ENCODE measurements at regions not wholly inside any gene's neighbourhood (a gene's known extent, or its start where the extent isn't known, plus 50 kb on each side); places are given as distances from the start of the nearest gene placed in this dataset.

- no peaks in the 10 kb centered on the region for H3K36me3 ChIP-seq (ENCODE audit: control insufficient read depth in 2 of 2, insufficient read depth in 1 of 2, low read length in 2 of 2)
- no peak overlapping the region for H3K27ac ChIP-seq (ENCODE audit: extremely low read depth, low read depth, low read length)
- no peaks in the 10 kb centered on the region for H3K4me1 ChIP-seq (ENCODE audit: control insufficient read depth, insufficient read depth, low read length)
- ChIA-PET POLR2A (no interaction called here), CTCF (interaction anchor here (0.7 kb wide), 1 partner anchor 193 kb away, joined by 3 read pairs; no protein-coding TSS in a partner anchor)
- H3K9me3 ChIP-seq (ENCODE audit: control insufficient read depth, insufficient read depth, low read depth, low read length), result no peaks in the 10 kb centered on the region
- TF ChIP-seq ZNF362 (tag by site-specific recombination; IDR thresholded peaks at IDR 0.05), result no peak
- H3K4me3 ChIP-seq (ENCODE audit: low read depth, low read length), result no peak overlapping the region
Observed at GRCh38 chr9:107969727-107970126, 480.2 kb upstream of the KLF4 start.

GRCh38 chr9:107969141-107969540 lies 479.6 kb upstream of the KLF4 start:
- TF ChIP-seq PBX3 (CRISPR knock-in tag; IDR thresholded peaks at IDR 0.05), result no peak
- TF ChIP-seq ZNF660 (tag by site-specific recombination; IDR thresholded peaks at IDR 0.05), result no peak
- TF ChIP-seq ZNF394 (tag by site-specific recombination; IDR thresholded peaks at IDR 0.05; ENCODE audit: borderline replicate concordance), result no peak
- TF ChIP-seq TCF7L2 (IDR thresholded peaks at IDR 0.05; ENCODE audit: borderline replicate concordance, low read depth, low read length), result no peak
- TF ChIP-seq ZNF76 (tag by site-specific recombination; IDR thresholded peaks at IDR 0.05; ENCODE audit: borderline replicate concordance, low read depth), result no peak
- no peak for TF ChIP-seq ZNF621 (tag by site-specific recombination; IDR thresholded peaks at IDR 0.05)
- no peak for TF ChIP-seq ZBTB17 (tag by site-specific recombination; IDR thresholded peaks at IDR 0.05)
- no peak for TF ChIP-seq ZNF664 (tag by site-specific recombination; IDR thresholded peaks at IDR 0.05)
- TF ChIP-seq ELK4 (IDR thresholded peaks at IDR 0.05; ENCODE audit: borderline replicate concordance, low read depth, low read length), result no peak
- no peak for TF ChIP-seq ZFP37 (tag by site-specific recombination; IDR thresholded peaks at IDR 0.05)
- no peak for TF ChIP-seq HOXA7 (CRISPR knock-in tag; IDR thresholded peaks at IDR 0.05; ENCODE audit: borderline replicate concordance)
- TF ChIP-seq ZNF571 (tag by site-specific recombination; IDR thresholded peaks at IDR 0.05), result no peak
- TF ChIP-seq OSR2 (tag by site-specific recombination; IDR thresholded peaks at IDR 0.05), result no peak
- no peak for TF ChIP-seq ZNF121 (tag by site-specific recombination; IDR thresholded peaks at IDR 0.05)
- TF ChIP-seq ZBTB7A (tag by site-specific recombination; IDR thresholded peaks at IDR 0.05; ENCODE audit: low read depth), result no peak
- no peak for TF ChIP-seq ZNF623 (tag by site-specific recombination; IDR thresholded peaks at IDR 0.05)
- Histone ChIP-seq H3K4me3 (ENCODE audit: low read depth, low read length) (no peak overlapping the region), H3K36me3 (ENCODE audit: control insufficient read depth in 2 of 2, insufficient read depth in 1 of 2, low read length in 2 of 2) (no peaks in the 10 kb centered on the region), H3K4me1 (ENCODE audit: control insufficient read depth, insufficient read depth, low read length) (no peaks in the 10 kb centered on the region), H3K9me3 (ENCODE audit: control insufficient read depth, insufficient read depth, low read depth, low read length) (no peaks in the 10 kb centered on the region), H3K27ac (ENCODE audit: extremely low read depth, low read depth, low read length) (no peak overlapping the region)
- ChIA-PET POLR2A (no interaction called here), CTCF (interaction anchor here (0.7 kb wide), 1 partner anchor 194 kb away, joined by 3 read pairs; no protein-coding TSS in a partner anchor)

GRCh38 chr9:107963246-107963645 lies 473.7 kb upstream of the KLF4 start:
- no peak overlapping the region for H3K4me3 ChIP-seq (ENCODE audit: low read depth, low read length)
- CTCF ChIA-PET, result interaction anchor here (0.6 kb wide), 1 partner anchor 235 kb away, joined by 3 read pairs; no protein-coding TSS in a partner anchor
- no peaks in the 10 kb centered on the region for H3K36me3 ChIP-seq (ENCODE audit: control insufficient read depth in 2 of 2, insufficient read depth in 1 of 2, low read length in 2 of 2)
- H3K27ac ChIP-seq (ENCODE audit: extremely low read depth, low read depth, low read length), result no peak overlapping the region
- no peaks in the 10 kb centered on the region for H3K4me1 ChIP-seq (ENCODE audit: control insufficient read depth, insufficient read depth, low read length)
- POLR2A ChIA-PET, result no interaction called here
- no peaks in the 10 kb centered on the region for H3K9me3 ChIP-seq (ENCODE audit: control insufficient read depth, insufficient read depth, low read depth, low read length)
- no peak for TF ChIP-seq REPIN1 (tag by site-specific recombination; IDR thresholded peaks at IDR 0.05; ENCODE audit: low read depth)
- no peak for TF ChIP-seq ZBTB10 (tag by site-specific recombination; IDR thresholded peaks at IDR 0.05)
- no peak for TF ChIP-seq ELK4 (IDR thresholded peaks at IDR 0.05; ENCODE audit: borderline replicate concordance, low read depth, low read length)
- no peak for TF ChIP-seq ZNF398 (tag by site-specific recombination; IDR thresholded peaks at IDR 0.05)
- TF ChIP-seq ZNF266 (tag by site-specific recombination; IDR thresholded peaks at IDR 0.05; ENCODE audit: low read depth), result no peak
- TF ChIP-seq ZNF2 (tag by site-specific recombination; IDR thresholded peaks at IDR 0.05), result no peak
- TF ChIP-seq SP2 (tag by site-specific recombination; IDR thresholded peaks at IDR 0.05), result no peak
